IPS-20b (cell line): ENCODE measurements at regions not wholly inside any gene's neighbourhood (a gene's known extent, or its start where the extent isn't known, plus 50 kb on each side); places are given as distances from the start of the nearest gene placed in this dataset.

Source experiments
- H3K27ac ChIP-seq: one replicate; pipeline ENCODE4 v1.5.1; 2013; ENCODE audit warnings: low read length
- H3K27me3 ChIP-seq: 2 replicates; pipeline ENCODE4 v1.6.1; 2013; ENCODE audit warnings: mild to moderate bottlenecking, low read length, inconsistent platforms; ENCODE audit not compliant: insufficient read depth
- H3K36me3 ChIP-seq: 2 replicates; pipeline ENCODE4 v1.6.1; 2013; ENCODE audit warnings: low read depth, mild to moderate bottlenecking, inconsistent platforms, low read length, moderate library complexity; ENCODE audit not compliant: insufficient read depth
- H3K4me1 ChIP-seq: 2 replicates; pipeline ENCODE4 v1.6.1; 2013; ENCODE audit warnings: mild to moderate bottlenecking, control low read depth, inconsistent platforms, low read length, moderate library complexity; ENCODE audit not compliant: insufficient read depth
- H3K4me3 ChIP-seq: 2 replicates; pipeline ENCODE4 v1.5.1; 2013; ENCODE audit warnings: mild to moderate bottlenecking, low read length, inconsistent platforms
- H3K9ac ChIP-seq: 2 replicates; pipeline ENCODE4 v1.6.1; 2013; ENCODE audit warnings: low read depth, mild to moderate bottlenecking, inconsistent platforms, low read length, moderate library complexity
- H3K9me3 ChIP-seq: 2 replicates; pipeline ENCODE4 v1.6.1; 2013; ENCODE audit warnings: mild to moderate bottlenecking, low read depth, low read length, inconsistent platforms; ENCODE audit not compliant: insufficient read depth

DNA sequence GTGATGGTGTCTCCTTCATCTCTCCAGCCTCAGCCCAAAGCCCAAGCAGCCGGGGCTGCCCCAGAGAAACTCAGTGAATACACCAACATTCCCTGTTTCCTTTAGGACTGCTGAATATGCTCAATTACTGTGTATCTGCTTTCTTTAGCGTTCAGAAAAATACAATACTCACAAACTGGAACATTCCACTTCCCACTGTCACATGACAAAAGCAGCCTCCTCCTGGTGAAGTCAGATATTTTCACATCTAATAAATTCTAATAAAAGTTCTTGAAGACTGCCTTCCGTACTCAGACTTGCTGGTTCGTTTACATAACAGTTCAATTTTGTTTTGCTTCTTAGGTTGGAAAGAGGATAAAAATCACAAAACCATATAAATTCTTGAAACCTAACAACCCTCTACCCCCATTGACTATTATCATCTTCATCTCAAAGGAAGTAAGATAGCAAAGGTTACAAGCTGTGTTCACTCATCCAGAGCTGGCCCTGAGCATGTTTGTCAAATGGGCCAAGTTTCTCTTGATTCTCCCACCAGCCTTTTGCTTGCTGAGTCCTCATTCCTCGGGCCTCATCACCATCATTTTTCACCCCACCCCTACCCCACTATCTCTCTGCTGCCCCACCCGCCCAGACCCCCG is 190.8 kb upstream of the HNRNPA3 start:
- H3K27ac ChIP-seq = no peak overlapping the region
- H3K27me3 ChIP-seq = no peaks in the 10 kb centered on the region
- H3K4me1 ChIP-seq = no peaks in the 10 kb centered on the region
- no peaks in the 10 kb centered on the region for H3K36me3 ChIP-seq
- no peak overlapping the region for H3K9ac ChIP-seq
- no peaks in the 10 kb centered on the region for H3K9me3 ChIP-seq
- H3K4me3 ChIP-seq = no peak overlapping the region

DNA sequence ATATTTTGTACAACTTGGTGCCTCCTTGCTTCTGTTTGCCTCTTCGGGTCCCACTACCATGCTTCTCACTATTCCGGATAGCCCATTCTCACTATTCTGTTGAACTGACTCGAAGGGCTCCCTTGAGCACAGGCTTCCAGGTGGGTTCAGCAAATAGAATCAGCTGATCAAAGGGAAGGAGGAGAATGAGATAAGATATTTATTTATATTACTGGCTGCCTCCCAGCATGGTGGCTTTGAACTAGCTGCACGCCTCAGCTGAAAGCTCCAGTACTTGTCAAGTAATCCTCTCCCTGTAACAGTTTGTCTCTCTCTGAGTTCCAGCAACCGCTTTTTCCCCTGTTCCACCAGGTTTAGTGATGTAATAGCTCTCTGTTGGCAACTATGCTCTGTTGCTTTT is 187.8 kb upstream of the HNRNPA3 start:
- H3K4me1 ChIP-seq = no peaks in the 10 kb centered on the region
- H3K36me3 ChIP-seq = no peaks in the 10 kb centered on the region
- H3K27ac ChIP-seq = no peak overlapping the region
- H3K4me3 ChIP-seq = no peak overlapping the region
- H3K9ac ChIP-seq = no peak overlapping the region
- H3K27me3 ChIP-seq = no peaks in the 10 kb centered on the region
- H3K9me3 ChIP-seq = no peaks in the 10 kb centered on the region

DNA sequence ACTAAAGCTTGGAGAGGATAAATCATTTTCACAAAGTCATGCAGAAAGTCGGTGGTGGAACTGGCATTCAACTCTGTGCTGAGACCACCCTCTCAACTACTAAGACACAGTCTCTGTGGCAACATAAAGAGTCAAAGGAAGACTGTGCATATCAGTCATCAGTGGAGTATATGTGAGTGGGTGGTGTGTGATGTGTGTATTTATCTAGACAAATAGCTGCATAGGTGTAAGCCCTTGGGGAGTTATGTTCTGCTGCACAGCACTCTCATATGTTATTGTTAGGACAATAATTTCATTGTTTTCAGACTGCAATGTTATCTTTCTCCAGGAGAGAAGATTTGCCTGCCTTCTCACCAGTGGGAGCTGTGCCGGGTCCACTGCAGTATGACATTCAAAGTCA is 186.3 kb upstream of the HNRNPA3 start:
- H3K4me3 ChIP-seq = no peak overlapping the region
- no peak overlapping the region for H3K27ac ChIP-seq
- H3K4me1 ChIP-seq = no peaks in the 10 kb centered on the region
- no peaks in the 10 kb centered on the region for H3K27me3 ChIP-seq
- H3K9ac ChIP-seq = no peak overlapping the region
- no peaks in the 10 kb centered on the region for H3K9me3 ChIP-seq
- no peaks in the 10 kb centered on the region for H3K36me3 ChIP-seq

DNA sequence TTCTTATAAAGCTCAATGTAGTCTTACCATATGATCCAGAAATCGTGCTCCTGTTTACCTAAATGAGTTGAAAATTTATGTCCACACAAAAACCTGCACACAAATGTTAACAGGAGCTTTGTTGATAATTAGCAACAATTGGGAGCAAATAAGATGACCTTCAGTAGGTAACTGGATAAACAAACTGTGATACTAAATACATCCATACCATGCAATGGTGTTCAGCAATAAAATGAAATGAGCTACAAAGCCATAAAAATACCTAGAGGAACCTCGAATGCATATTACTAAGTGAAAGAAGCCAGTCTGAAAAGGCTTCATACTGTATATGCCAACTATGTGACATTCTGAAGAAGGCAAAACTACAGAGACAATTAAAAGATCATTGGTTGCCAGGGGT is 185.6 kb upstream of the HNRNPA3 start:
- H3K9me3 ChIP-seq = no peaks in the 10 kb centered on the region
- no peak overlapping the region for H3K4me3 ChIP-seq
- H3K36me3 ChIP-seq = no peaks in the 10 kb centered on the region
- no peaks in the 10 kb centered on the region for H3K27me3 ChIP-seq
- no peaks in the 10 kb centered on the region for H3K4me1 ChIP-seq
- no peak overlapping the region for H3K9ac ChIP-seq
- no peak overlapping the region for H3K27ac ChIP-seq

DNA sequence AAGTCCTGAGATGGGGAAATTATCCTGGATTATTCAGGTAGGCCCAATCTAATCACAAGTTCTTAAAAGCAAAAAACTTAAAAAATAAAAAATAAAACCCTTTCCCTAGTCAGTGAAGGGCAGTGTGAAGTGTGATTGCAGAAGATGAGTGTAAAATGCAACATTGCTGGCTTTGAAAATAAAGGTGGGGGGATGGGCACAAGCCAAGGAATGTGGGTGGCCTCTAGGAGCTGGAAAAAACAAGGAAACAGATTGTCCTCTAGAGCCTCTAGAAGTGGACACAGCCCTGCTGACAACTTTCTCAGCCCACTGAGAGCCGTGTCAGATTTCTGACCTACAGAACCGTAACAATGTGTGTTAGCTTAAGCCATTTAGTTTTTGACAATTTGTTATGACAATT is 184.3 kb upstream of the HNRNPA3 start:
- Histone ChIP-seq H3K4me3 (no peak overlapping the region), H3K9me3 (no peaks in the 10 kb centered on the region), H3K36me3 (no peaks in the 10 kb centered on the region), H3K27ac (no peak overlapping the region), H3K4me1 (no peaks in the 10 kb centered on the region), H3K9ac (no peak overlapping the region), H3K27me3 (no peaks in the 10 kb centered on the region)

DNA sequence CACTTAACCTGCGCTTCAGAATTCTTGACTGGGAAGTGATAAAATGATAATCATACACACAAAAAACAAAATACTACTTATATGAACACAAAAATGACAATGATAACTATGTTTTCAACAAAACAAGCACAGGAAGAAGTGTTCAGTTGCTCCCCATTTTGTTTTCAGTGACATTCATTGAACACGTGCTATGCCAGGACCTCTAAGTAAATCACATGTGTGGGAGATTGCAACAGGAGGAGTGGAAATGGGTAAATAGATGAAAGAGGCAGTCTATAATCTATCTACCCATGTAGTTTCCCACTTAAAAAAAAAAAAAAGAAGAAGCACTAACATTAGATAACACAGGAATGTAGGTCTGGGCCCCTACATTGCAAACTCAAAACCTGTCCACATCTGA is 183.5 kb upstream of the HNRNPA3 start:
- H3K36me3 ChIP-seq = no peaks in the 10 kb centered on the region
- no peak overlapping the region for H3K27ac ChIP-seq
- H3K27me3 ChIP-seq = no peaks in the 10 kb centered on the region
- H3K4me1 ChIP-seq = no peaks in the 10 kb centered on the region
- H3K9me3 ChIP-seq = no peaks in the 10 kb centered on the region
- H3K9ac ChIP-seq = no peak overlapping the region
- H3K4me3 ChIP-seq = no peak overlapping the region

DNA sequence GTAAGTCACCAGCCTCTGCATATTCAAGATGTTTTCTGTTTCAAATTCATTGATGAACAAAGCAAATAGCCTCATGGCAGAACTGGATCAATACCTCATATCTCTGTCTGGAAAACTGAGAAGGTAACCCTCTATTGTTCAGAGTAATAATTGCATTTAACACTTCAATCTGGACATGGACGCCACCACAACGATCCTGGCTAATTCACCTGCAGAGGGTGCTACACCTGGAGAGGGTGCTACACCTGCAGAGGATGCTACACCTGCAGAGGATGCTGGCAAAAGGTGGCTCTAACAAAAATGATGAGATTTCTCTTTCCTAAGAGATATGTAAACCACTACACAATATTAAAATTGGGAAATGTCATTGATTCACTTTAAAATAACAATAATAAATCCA is 183.1 kb upstream of the HNRNPA3 start:
- no peaks in the 10 kb centered on the region for H3K27me3 ChIP-seq
- H3K36me3 ChIP-seq = no peaks in the 10 kb centered on the region
- H3K4me3 ChIP-seq = no peak overlapping the region
- H3K27ac ChIP-seq = no peak overlapping the region
- H3K9me3 ChIP-seq = no peaks in the 10 kb centered on the region
- no peaks in the 10 kb centered on the region for H3K4me1 ChIP-seq
- H3K9ac ChIP-seq = no peak overlapping the region

DNA sequence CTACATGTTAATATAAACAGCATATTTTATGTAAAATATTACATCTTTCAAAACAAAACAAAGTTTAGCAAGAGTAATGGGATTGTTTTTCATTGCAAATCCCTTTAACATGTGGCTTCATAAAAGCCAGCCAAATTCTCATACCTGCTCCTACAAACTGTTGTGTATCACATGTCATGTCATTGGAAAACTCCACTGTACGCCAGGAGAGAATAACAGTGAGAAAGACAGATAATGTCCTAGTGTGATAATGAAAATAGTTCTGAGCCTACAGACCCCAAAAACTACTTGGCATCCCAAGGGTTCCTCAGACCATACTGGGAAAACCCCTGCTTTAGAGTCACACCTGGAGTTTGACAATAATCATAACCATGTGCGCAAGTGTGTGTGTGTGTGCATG is 182.7 kb upstream of the HNRNPA3 start:
- no peaks in the 10 kb centered on the region for H3K4me1 ChIP-seq
- H3K27me3 ChIP-seq = no peaks in the 10 kb centered on the region
- no peak overlapping the region for H3K27ac ChIP-seq
- no peaks in the 10 kb centered on the region for H3K36me3 ChIP-seq
- H3K4me3 ChIP-seq = no peak overlapping the region
- H3K9ac ChIP-seq = no peak overlapping the region
- H3K9me3 ChIP-seq = no peaks in the 10 kb centered on the region

DNA sequence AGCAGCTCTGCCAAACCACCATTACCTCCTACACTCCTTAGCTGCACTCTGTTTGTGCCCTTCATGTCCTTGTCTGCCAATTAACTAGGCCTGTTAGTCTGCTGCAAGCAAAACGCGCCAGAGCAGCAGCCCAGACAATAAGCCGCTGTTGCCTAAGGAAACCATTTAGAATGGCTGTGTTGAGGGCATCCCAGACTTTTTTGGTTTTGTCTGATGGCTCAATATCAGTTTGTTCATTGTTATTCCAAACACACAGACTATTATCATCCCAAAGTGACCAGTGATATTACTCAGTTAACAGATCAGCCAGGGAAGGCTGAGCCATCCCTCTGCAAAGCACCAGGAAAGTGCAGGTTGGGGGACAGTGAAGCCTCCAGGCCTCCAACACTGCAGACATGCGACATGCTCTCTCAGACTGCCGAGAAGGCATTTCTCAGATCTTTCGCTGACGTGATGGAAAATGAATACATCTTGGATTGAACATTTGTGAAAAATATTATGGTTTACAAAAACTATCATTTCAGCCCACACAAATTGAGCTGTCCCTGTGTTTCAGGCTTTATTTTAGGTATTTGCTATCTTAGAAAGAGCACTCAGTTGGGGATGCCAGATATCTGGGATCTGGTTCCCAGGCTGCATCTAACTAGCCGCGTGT is 182.0 kb upstream of the HNRNPA3 start:
- Histone ChIP-seq H3K9ac (no peak overlapping the region), H3K27me3 (no peaks in the 10 kb centered on the region), H3K4me1 (no peaks in the 10 kb centered on the region), H3K4me3 (no peak overlapping the region), H3K36me3 (no peaks in the 10 kb centered on the region), H3K9me3 (no peaks in the 10 kb centered on the region), H3K27ac (no peak overlapping the region)

DNA sequence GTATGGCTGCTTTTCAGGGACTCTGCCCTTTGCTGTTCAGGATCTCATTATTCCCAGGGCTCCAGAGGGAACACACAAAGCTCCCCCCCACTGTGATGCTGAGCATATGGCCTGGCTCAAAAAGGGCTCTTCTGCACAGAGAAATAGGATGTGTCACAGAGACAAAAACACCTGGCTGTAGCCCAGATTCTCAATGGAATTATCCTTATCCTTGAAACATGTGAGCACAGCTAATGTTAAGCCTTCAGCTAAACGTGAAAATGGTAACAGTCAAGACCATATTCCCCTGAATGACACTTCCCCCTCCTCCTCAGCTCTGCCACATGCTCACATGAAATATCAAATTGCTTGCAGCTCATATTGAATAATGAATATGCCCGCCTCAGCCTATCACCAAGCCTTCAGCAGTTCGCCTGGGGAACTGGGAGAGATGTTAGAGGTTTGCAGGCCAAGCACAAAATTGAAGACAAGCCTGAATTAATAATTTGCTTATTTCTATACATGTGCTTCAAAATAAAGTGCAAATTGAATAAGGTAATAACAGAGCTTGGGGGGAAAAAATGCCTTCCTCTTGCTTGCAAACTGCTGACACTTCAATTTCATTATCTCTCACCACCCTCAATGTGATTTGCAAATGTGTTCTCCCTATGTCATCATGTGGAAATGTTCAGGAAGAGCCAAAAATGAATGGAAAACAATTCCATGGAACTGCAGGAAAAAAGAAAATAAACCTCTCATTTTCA is 181.0 kb upstream of the HNRNPA3 start:
- no peaks in the 10 kb centered on the region for H3K9me3 ChIP-seq
- H3K4me1 ChIP-seq = no peaks in the 10 kb centered on the region
- H3K4me3 ChIP-seq = no peak overlapping the region
- no peaks in the 10 kb centered on the region for H3K27me3 ChIP-seq
- no peaks in the 10 kb centered on the region for H3K36me3 ChIP-seq
- H3K27ac ChIP-seq = no peak overlapping the region
- no peak overlapping the region for H3K9ac ChIP-seq

DNA sequence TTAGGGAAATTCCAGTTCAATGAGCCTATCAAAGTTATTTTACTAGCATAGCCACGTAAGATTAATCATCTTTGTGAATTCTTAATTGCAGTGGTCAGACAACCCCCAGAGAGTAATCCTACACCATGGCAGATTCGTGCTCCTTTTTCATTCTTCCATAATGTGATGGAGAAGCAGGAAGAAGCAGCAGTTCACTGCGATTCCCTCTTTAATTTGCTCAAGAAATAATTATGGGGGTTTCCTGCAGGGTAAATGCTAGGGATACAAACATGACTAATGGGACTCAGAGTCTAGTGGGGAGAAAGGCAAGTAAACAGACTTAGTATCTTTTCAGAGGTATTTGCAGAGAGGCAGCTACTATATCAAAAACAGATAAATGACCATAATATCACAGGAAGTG is 175.8 kb upstream of the HNRNPA3 start:
- Histone ChIP-seq H3K4me1 (no peaks in the 10 kb centered on the region), H3K27me3 (no peaks in the 10 kb centered on the region), H3K4me3 (no peak overlapping the region), H3K9ac (no peak overlapping the region), H3K9me3 (no peaks in the 10 kb centered on the region), H3K27ac (no peak overlapping the region), H3K36me3 (no peaks in the 10 kb centered on the region)

DNA sequence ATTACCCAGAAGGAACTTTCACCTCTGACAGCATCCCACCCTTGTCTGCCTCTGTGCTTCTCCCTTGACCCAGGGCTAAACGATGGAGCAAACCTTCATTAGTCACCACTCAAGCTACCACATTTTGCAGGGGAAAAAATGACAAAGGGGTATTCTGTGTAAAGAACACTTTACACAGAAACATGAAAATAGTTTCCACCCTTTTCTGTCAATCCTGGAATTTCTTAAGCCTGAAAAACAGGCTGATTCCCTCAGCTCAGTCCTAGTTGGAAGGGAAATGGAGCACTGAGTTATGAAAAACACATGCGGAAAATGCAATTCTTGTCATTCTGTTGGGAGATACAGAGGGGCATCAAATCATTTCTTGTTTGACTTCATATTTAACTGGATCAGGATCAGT is 175.0 kb upstream of the HNRNPA3 start:
- no peak overlapping the region for H3K9ac ChIP-seq
- H3K36me3 ChIP-seq = no peaks in the 10 kb centered on the region
- H3K27me3 ChIP-seq = no peaks in the 10 kb centered on the region
- no peaks in the 10 kb centered on the region for H3K9me3 ChIP-seq
- H3K4me3 ChIP-seq = no peak overlapping the region
- no peaks in the 10 kb centered on the region for H3K4me1 ChIP-seq
- H3K27ac ChIP-seq = no peak overlapping the region
